ENCODE measurements at regions not wholly inside any gene's neighbourhood (a gene's known extent, or its start where the extent isn't known, plus 50 kb on each side); places are given as distances from the start of the nearest gene placed in this dataset.

- Histone ChIP-seq H3K27me3 (ENCODE audit: control insufficient read depth in 1 of 2, insufficient read depth in 2 of 2, low read length in 2 of 2) (no peaks in the 10 kb centered on the region), H3K4me1 (ENCODE audit: control insufficient read depth in 2 of 2, insufficient read depth in 2 of 2, low read length in 1 of 2) (no peaks in the 10 kb centered on the region), H3K4me3 (ENCODE audit: low read depth in 1 of 2, low read length in 2 of 2) (no peak overlapping the region), H3K36me3 (ENCODE audit: control insufficient read depth in 2 of 2, insufficient read depth in 2 of 2, low read length in 1 of 2) (no peaks in the 10 kb centered on the region), H3K27ac (ENCODE audit: low read depth in 2 of 2, low read length in 1 of 2) (no peak overlapping the region), H3K9me3 (ENCODE audit: control insufficient read depth in 2 of 2, insufficient read depth in 1 of 2, low read depth in 1 of 2, low read length in 1 of 2) (peaks cover 3 to 4% of the 10 kb centered on the region in 2 donors)
- 65 to 72% methylated on average over 6 of the region's 6 CpGs for WGBS, 2 donors
These were observed 120.5 kb upstream of the POU3F3 start for GRCh38 chr2:104733226-104733943.

- no peaks in the 10 kb centered on the region for H3K4me1 ChIP-seq (ENCODE audit: control insufficient read depth in 2 of 2, insufficient read depth in 2 of 2, low read length in 1 of 2)
- peaks cover 3 to 4% of the 10 kb centered on the region in 2 donors for H3K9me3 ChIP-seq (ENCODE audit: control insufficient read depth in 2 of 2, insufficient read depth in 1 of 2, low read depth in 1 of 2, low read length in 1 of 2)
- H3K27me3 ChIP-seq (ENCODE audit: control insufficient read depth in 1 of 2, insufficient read depth in 2 of 2, low read length in 2 of 2), result no peaks in the 10 kb centered on the region
- H3K4me3 ChIP-seq (ENCODE audit: low read depth in 1 of 2, low read length in 2 of 2), result no peak overlapping the region
- no peak overlapping the region for H3K27ac ChIP-seq (ENCODE audit: low read depth in 2 of 2, low read length in 1 of 2)
- 58 to 64% methylated on average over 6 of the region's 6 CpGs for WGBS, 2 donors
- no peaks in the 10 kb centered on the region for H3K36me3 ChIP-seq (ENCODE audit: control insufficient read depth in 2 of 2, insufficient read depth in 2 of 2, low read length in 1 of 2)
These were observed 118.9 kb upstream of the POU3F3 start for GRCh38 chr2:104734937-104735586.

GRCh38 chr2:104736026-104736425, 117.9 kb upstream of the POU3F3 start:
- Histone ChIP-seq H3K4me1 (ENCODE audit: control insufficient read depth in 2 of 2, insufficient read depth in 2 of 2, low read length in 1 of 2) (no peaks in the 10 kb centered on the region), H3K36me3 (ENCODE audit: control insufficient read depth in 2 of 2, insufficient read depth in 2 of 2, low read length in 1 of 2) (no peaks in the 10 kb centered on the region), H3K4me3 (ENCODE audit: low read depth in 1 of 2, low read length in 2 of 2) (no peak overlapping the region), H3K27ac (ENCODE audit: low read depth in 2 of 2, low read length in 1 of 2) (no peak overlapping the region), H3K9me3 (ENCODE audit: control insufficient read depth in 2 of 2, insufficient read depth in 1 of 2, low read depth in 1 of 2, low read length in 1 of 2) (peaks cover 3 to 4% of the 10 kb centered on the region in 2 donors), H3K27me3 (ENCODE audit: control insufficient read depth in 1 of 2, insufficient read depth in 2 of 2, low read length in 2 of 2) (no peaks in the 10 kb centered on the region)
- 80 to 84% methylated on average over 7 of the region's 7 CpGs for WGBS, 2 donors

GRCh38 chr2:104741860-104742259, 112.1 kb upstream of the POU3F3 start:
- no peaks in the 10 kb centered on the region for H3K27me3 ChIP-seq (ENCODE audit: control insufficient read depth in 1 of 2, insufficient read depth in 2 of 2, low read length in 2 of 2)
- H3K9me3 ChIP-seq (ENCODE audit: control insufficient read depth in 2 of 2, insufficient read depth in 1 of 2, low read depth in 1 of 2, low read length in 1 of 2), result no peaks in the 10 kb centered on the region
- no peaks in the 10 kb centered on the region for H3K36me3 ChIP-seq (ENCODE audit: control insufficient read depth in 2 of 2, insufficient read depth in 2 of 2, low read length in 1 of 2)
- no peaks in the 10 kb centered on the region for H3K4me1 ChIP-seq (ENCODE audit: control insufficient read depth in 2 of 2, insufficient read depth in 2 of 2, low read length in 1 of 2)
- no peak overlapping the region for H3K4me3 ChIP-seq (ENCODE audit: low read depth in 1 of 2, low read length in 2 of 2)
- no peak overlapping the region for H3K27ac ChIP-seq (ENCODE audit: low read depth in 2 of 2, low read length in 1 of 2)
- 84 to 88% methylated on average over 3 of the region's 3 CpGs for WGBS, 2 donors

- Histone ChIP-seq H3K4me3 (ENCODE audit: low read depth in 1 of 2, low read length in 2 of 2) (no peak overlapping the region), H3K27me3 (ENCODE audit: control insufficient read depth in 1 of 2, insufficient read depth in 2 of 2, low read length in 2 of 2) (no peaks in the 10 kb centered on the region), H3K9me3 (ENCODE audit: control insufficient read depth in 2 of 2, insufficient read depth in 1 of 2, low read depth in 1 of 2, low read length in 1 of 2) (no peaks in the 10 kb centered on the region), H3K36me3 (ENCODE audit: control insufficient read depth in 2 of 2, insufficient read depth in 2 of 2, low read length in 1 of 2) (no peaks in the 10 kb centered on the region), H3K27ac (ENCODE audit: low read depth in 2 of 2, low read length in 1 of 2) (no peak overlapping the region), H3K4me1 (ENCODE audit: control insufficient read depth in 2 of 2, insufficient read depth in 2 of 2, low read length in 1 of 2) (no peaks in the 10 kb centered on the region)
- WGBS, 2 donors, result 78 to 83% methylated on average over 6 of the region's 6 CpGs
These were observed 109.4 kb upstream of the POU3F3 start for GRCh38 chr2:104744537-104744936.

- Histone ChIP-seq H3K4me3 (ENCODE audit: low read depth in 1 of 2, low read length in 2 of 2) (no peak overlapping the region), H3K4me1 (ENCODE audit: control insufficient read depth in 2 of 2, insufficient read depth in 2 of 2, low read length in 1 of 2) (no peaks in the 10 kb centered on the region), H3K27ac (ENCODE audit: low read depth in 2 of 2, low read length in 1 of 2) (no peak overlapping the region), H3K27me3 (ENCODE audit: control insufficient read depth in 1 of 2, insufficient read depth in 2 of 2, low read length in 2 of 2) (no peaks in the 10 kb centered on the region), H3K36me3 (ENCODE audit: control insufficient read depth in 2 of 2, insufficient read depth in 2 of 2, low read length in 1 of 2) (no peaks in the 10 kb centered on the region), H3K9me3 (ENCODE audit: control insufficient read depth in 2 of 2, insufficient read depth in 1 of 2, low read depth in 1 of 2, low read length in 1 of 2) (no peaks in the 10 kb centered on the region)
- WGBS, 2 donors, result 43 to 46% methylated on average over 13 of the region's 13 CpGs
These were observed 108.1 kb upstream of the POU3F3 start for GRCh38 chr2:104745846-104746245.

GRCh38 chr2:104746299-104746698, 107.6 kb upstream of the POU3F3 start:
- 75 to 81% methylated on average over 8 of the region's 8 CpGs for WGBS, 2 donors
- H3K36me3 ChIP-seq (ENCODE audit: control insufficient read depth in 2 of 2, insufficient read depth in 2 of 2, low read length in 1 of 2), result no peaks in the 10 kb centered on the region

GRCh38 chr2:104746858-104747257, 107.1 kb upstream of the POU3F3 start:
- WGBS, 2 donors, result 84 to 85% methylated on average over 24 of the region's 24 CpGs
- Histone ChIP-seq H3K4me3 (ENCODE audit: low read depth in 1 of 2, low read length in 2 of 2) (no peak overlapping the region), H3K9me3 (ENCODE audit: control insufficient read depth in 2 of 2, insufficient read depth in 1 of 2, low read depth in 1 of 2, low read length in 1 of 2) (no peaks in the 10 kb centered on the region), H3K27me3 (ENCODE audit: control insufficient read depth in 1 of 2, insufficient read depth in 2 of 2, low read length in 2 of 2) (no peaks in the 10 kb centered on the region), H3K27ac (ENCODE audit: low read depth in 2 of 2, low read length in 1 of 2) (no peak overlapping the region), H3K36me3 (ENCODE audit: control insufficient read depth in 2 of 2, insufficient read depth in 2 of 2, low read length in 1 of 2) (no peaks in the 10 kb centered on the region), H3K4me1 (ENCODE audit: control insufficient read depth in 2 of 2, insufficient read depth in 2 of 2, low read length in 1 of 2) (no peaks in the 10 kb centered on the region)

More at GRCh38 chr2:104746299-104746698, 107.6 kb upstream of the POU3F3 start:
- no peaks in the 10 kb centered on the region for H3K27me3 ChIP-seq (ENCODE audit: control insufficient read depth in 1 of 2, insufficient read depth in 2 of 2, low read length in 2 of 2)
- H3K4me3 ChIP-seq (ENCODE audit: low read depth in 1 of 2, low read length in 2 of 2), result no peak overlapping the region
- no peak overlapping the region for H3K27ac ChIP-seq (ENCODE audit: low read depth in 2 of 2, low read length in 1 of 2)
- H3K9me3 ChIP-seq (ENCODE audit: control insufficient read depth in 2 of 2, insufficient read depth in 1 of 2, low read depth in 1 of 2, low read length in 1 of 2), result no peaks in the 10 kb centered on the region
- H3K4me1 ChIP-seq (ENCODE audit: control insufficient read depth in 2 of 2, insufficient read depth in 2 of 2, low read length in 1 of 2), result no peaks in the 10 kb centered on the region

- H3K4me1 ChIP-seq (ENCODE audit: control insufficient read depth in 2 of 2, insufficient read depth in 2 of 2, low read length in 1 of 2), result no peaks in the 10 kb centered on the region
- no peaks in the 10 kb centered on the region for H3K27me3 ChIP-seq (ENCODE audit: control insufficient read depth in 1 of 2, insufficient read depth in 2 of 2, low read length in 2 of 2)
- 59 to 66% methylated on average over 6 of the region's 6 CpGs for WGBS, 2 donors
- no peaks in the 10 kb centered on the region for H3K9me3 ChIP-seq (ENCODE audit: control insufficient read depth in 2 of 2, insufficient read depth in 1 of 2, low read depth in 1 of 2, low read length in 1 of 2)
- no peak overlapping the region for H3K4me3 ChIP-seq (ENCODE audit: low read depth in 1 of 2, low read length in 2 of 2)
- no peak overlapping the region for H3K27ac ChIP-seq (ENCODE audit: low read depth in 2 of 2, low read length in 1 of 2)
- H3K36me3 ChIP-seq (ENCODE audit: control insufficient read depth in 2 of 2, insufficient read depth in 2 of 2, low read length in 1 of 2), result no peaks in the 10 kb centered on the region
These were observed 104.0 kb upstream of the POU3F3 start for GRCh38 chr2:104749856-104750460.
